Activated CD8-positive, alpha-beta T cell treated with anti-CD3 and anti-CD28 coated beads for 36 hours (primary cell): ENCODE measurements at regions not wholly inside any gene's neighbourhood (a gene's known extent, or its start where the extent isn't known, plus 50 kb on each side); places are given as distances from the start of the nearest gene placed in this dataset.

ENCODE experiments used
- ATAC-seq: fragments of 200-7000 bp; cut with Tn5 transposase; one replicate; pipeline ENCODE4 v1.10.0; 2021; ENCODE audit warnings: mild to moderate bottlenecking, moderate library complexity
- CTCF ChIA-PET: fragments of 350-600 bp; sonication (Branson Sonifier 250); formaldehyde crosslinking; loops from one replicate; lab custom pipeline; 2021; ENCODE audit warnings: antibody characterized with exemption; lab: Charles Lee
- POLR2A ChIA-PET: fragments of 350-600 bp; sonication (Branson Sonifier 250); formaldehyde crosslinking; loops from one replicate; lab custom pipeline; 2021; ENCODE audit warnings: antibody characterized with exemption; lab: Charles Lee
- DNase-seq: peaks from one replicate; pipeline ENCODE4 v3.0.0-alpha.2; 2020
- H3K27ac Mint-ChIP-seq: one replicate; pipeline ENCODE4 v1.8.0; 2021; ENCODE audit warnings: mild to moderate bottlenecking, mixed read lengths
- H3K27me3 Mint-ChIP-seq: one replicate; pipeline ENCODE4 v1.8.0; 2021; ENCODE audit warnings: mixed read lengths
- H3K36me3 Mint-ChIP-seq: one replicate; pipeline ENCODE4 v1.8.0; 2021; ENCODE audit warnings: low read depth, mixed read lengths
- H3K4me1 Mint-ChIP-seq: one replicate; pipeline ENCODE4 v1.8.0; 2021; ENCODE audit warnings: low read depth, mixed read lengths
- H3K4me3 Mint-ChIP-seq: one replicate; pipeline ENCODE4 v1.8.0; 2021; ENCODE audit warnings: mild to moderate bottlenecking, moderate library complexity, mixed read lengths
- H3K9me3 Mint-ChIP-seq: one replicate; pipeline ENCODE4 v1.8.0; 2021; ENCODE audit warnings: mixed read lengths
- CTCF ChIP-seq: fragments of 200-600 bp; IDR thresholded peaks from one replicate; pipeline ENCODE4 v1.8.0; 2022; ENCODE audit warnings: antibody characterized with exemption, mild to moderate bottlenecking
- intact Hi-C: fragments of 100-400 bp; cut with micrococcal nuclease; formaldehyde crosslinking; loops from one replicate; pipeline ENCODE4 v1.10.0; 2022

- H3K27ac Mint-ChIP-seq, result no peak overlapping the region
- intact Hi-C loops, result no loop called here
- H3K36me3 Mint-ChIP-seq, result no peaks in the 10 kb centered on the region
- DNase-seq (no peak), ATAC-seq (no peak)
- H3K27me3 Mint-ChIP-seq, result no peaks in the 10 kb centered on the region
- ChIA-PET CTCF (no interaction called here), POLR2A (no interaction called here)
- no peak overlapping the region for H3K4me3 Mint-ChIP-seq
- no peaks in the 10 kb centered on the region for H3K4me1 Mint-ChIP-seq
- TF ChIP-seq CTCF, result no peak
- no peaks in the 10 kb centered on the region for H3K9me3 Mint-ChIP-seq
These were observed 732.1 kb downstream of the ZPLD1 start for GRCh38 chr3:103166890-103167289.

- intact Hi-C loops, result no loop called here
- no peak for DNase-seq
- ChIA-PET CTCF (no interaction called here), POLR2A (no interaction called here)
- H3K4me1 Mint-ChIP-seq, result no peaks in the 10 kb centered on the region
- H3K27ac Mint-ChIP-seq, result no peak overlapping the region
- no peaks in the 10 kb centered on the region for H3K36me3 Mint-ChIP-seq
- no peak for TF ChIP-seq CTCF
- H3K4me3 Mint-ChIP-seq, result no peak overlapping the region
- no peak for ATAC-seq
- H3K27me3 Mint-ChIP-seq, result no peaks in the 10 kb centered on the region
- H3K9me3 Mint-ChIP-seq, result no peaks in the 10 kb centered on the region
These were observed 733.0 kb downstream of the ZPLD1 start for GRCh38 chr3:103167850-103168249.

GRCh38 chr3:103169289-103169688, 734.5 kb downstream of the ZPLD1 start:
- ChIA-PET POLR2A (no interaction called here), CTCF (no interaction called here)
- no peak for TF ChIP-seq CTCF
- ATAC-seq (no peak), DNase-seq (no peak)
- H3K4me1 Mint-ChIP-seq, result no peaks in the 10 kb centered on the region
- no peak overlapping the region for H3K4me3 Mint-ChIP-seq
- no peak overlapping the region for H3K27ac Mint-ChIP-seq
- H3K36me3 Mint-ChIP-seq, result no peaks in the 10 kb centered on the region
- intact Hi-C loops, result no loop called here
- no peaks in the 10 kb centered on the region for H3K27me3 Mint-ChIP-seq
- peaks cover 3% of the 10 kb centered on the region for H3K9me3 Mint-ChIP-seq

GRCh38 chr3:103170651-103171050, 735.8 kb downstream of the ZPLD1 start:
- Mint-ChIP-seq H3K4me1 (no peaks in the 10 kb centered on the region), H3K36me3 (no peaks in the 10 kb centered on the region), H3K27ac (no peak overlapping the region), H3K27me3 (no peaks in the 10 kb centered on the region), H3K9me3 (peaks cover 3% of the 10 kb centered on the region), H3K4me3 (no peak overlapping the region)
- DNase-seq (no peak), ATAC-seq (no peak)
- ChIA-PET CTCF (no interaction called here), POLR2A (no interaction called here)
- intact Hi-C loops, result no loop called here
- TF ChIP-seq CTCF, result no peak

GRCh38 chr3:103173940-103174339, 739.1 kb downstream of the ZPLD1 start:
- H3K27me3 Mint-ChIP-seq, result no peaks in the 10 kb centered on the region
- DNase-seq (no peak), ATAC-seq (no peak)
- H3K4me3 Mint-ChIP-seq, result no peak overlapping the region
- H3K27ac Mint-ChIP-seq, result no peak overlapping the region
- ChIA-PET CTCF (no interaction called here), POLR2A (no interaction called here)
- H3K9me3 Mint-ChIP-seq, result peaks cover 5% of the 10 kb centered on the region
- H3K36me3 Mint-ChIP-seq, result no peaks in the 10 kb centered on the region
- no peaks in the 10 kb centered on the region for H3K4me1 Mint-ChIP-seq
- TF ChIP-seq CTCF, result no peak
- intact Hi-C loops, result no loop called here
